HPDE6-E6E7 (cell line): ENCODE measurements at regions not wholly inside any gene's neighbourhood (a gene's known extent, or its start where the extent isn't known, plus 50 kb on each side); places are given as distances from the start of the nearest gene placed in this dataset.
A peak's percentile ranks its signal among the peaks of the same experiment; 100 is the strongest.

Source experiments
- DNase-seq: peaks from one replicate; pipeline ENCODE4 v3.0.0; 2011; ENCODE audit warnings: missing footprints; ENCODE audit errors: extremely low spot score

- peak; percentile 89 for DNase-seq
Measured at GRCh38 chr13:109979228-109979627, 192.8 kb upstream of the IRS2 start.

GRCh38 chr13:109977212-109977968, 191.0 kb upstream of the IRS2 start:
- DNase-seq: no peak

- DNase-seq: no peak
Measured at GRCh38 chr13:109976206-109976997, 190.0 kb upstream of the IRS2 start.

GRCh38 chr13:109974354-109974753, 188.0 kb upstream of the IRS2 start:
- DNase-seq: no peak

- no peak for DNase-seq
Measured at GRCh38 chr13:109973279-109973678, 186.9 kb upstream of the IRS2 start.

- DNase-seq: no peak
Measured at GRCh38 chr13:109971456-109972090, 185.2 kb upstream of the IRS2 start.

- DNase-seq: no peak
Measured at GRCh38 chr13:109971006-109971405, 184.6 kb upstream of the IRS2 start.

GRCh38 chr13:109968876-109969577, 182.6 kb upstream of the IRS2 start:
- DNase-seq: no peak

GRCh38 chr13:109963960-109964563, 177.7 kb upstream of the IRS2 start:
- DNase-seq: no peak

GRCh38 chr13:109963384-109963783, 177.0 kb upstream of the IRS2 start:
- DNase-seq: no peak

GRCh38 chr13:109959903-109960302, 173.5 kb upstream of the IRS2 start:
- DNase-seq: no peak

- DNase-seq: no peak
Measured at GRCh38 chr13:109957875-109958274, 171.5 kb upstream of the IRS2 start.

GRCh38 chr13:109955598-109955997, 169.2 kb upstream of the IRS2 start:
- DNase-seq: no peak

GRCh38 chr13:109954441-109954840, 168.1 kb upstream of the IRS2 start:
- no peak for DNase-seq

- DNase-seq: no peak
Measured at GRCh38 chr13:109951491-109951890, 165.1 kb upstream of the IRS2 start.

- no peak for DNase-seq
Measured at GRCh38 chr13:109949397-109949796, 163.0 kb upstream of the IRS2 start.

- DNase-seq: no peak
Measured at GRCh38 chr13:109947006-109947405, 160.6 kb upstream of the IRS2 start.

- DNase-seq: peak; percentile 42
Measured at GRCh38 chr13:109945206-109945960, 159.0 kb upstream of the IRS2 start.

- no peak for DNase-seq
Measured at GRCh38 chr13:109941951-109942350, 155.6 kb upstream of the IRS2 start.

- DNase-seq: no peak
Measured at GRCh38 chr13:109941221-109941620, 154.8 kb upstream of the IRS2 start.

GRCh38 chr13:109940637-109941036, 154.3 kb upstream of the IRS2 start:
- DNase-seq: no peak
